PC-3 (cell line): ENCODE measurements at regions not wholly inside any gene's neighbourhood (a gene's known extent, or its start where the extent isn't known, plus 50 kb on each side); places are given as distances from the start of the nearest gene placed in this dataset.

Source experiments
- EZH2 ChIP-seq: fragments of 300-600 bp; sonication (generic); IDR thresholded peaks from one replicate; pipeline ENCODE4 v1.6.1; 2017; ENCODE audit warnings: antibody characterized with exemption, mild to moderate bottlenecking, low read length; ENCODE audit not compliant: unreplicated experiment
- EZH2phosphoT487 ChIP-seq: fragments of 300-600 bp; sonication (generic); IDR thresholded peaks from 2 replicates; pipeline ENCODE4 v1.6.1; 2018; ENCODE audit warnings: mild to moderate bottlenecking, antibody characterized with exemption, low read length, borderline replicate concordance
- TF ChIP-seq, protein P1 (sequence below): fragments of 300-600 bp; sonication (generic); conservative IDR thresholded peaks from 2 replicates; pipeline ENCODE4 v1.5.1; 2017; ENCODE audit warnings: antibody characterized with exemption, low read depth, mild to moderate bottlenecking, low read length

DNA sequence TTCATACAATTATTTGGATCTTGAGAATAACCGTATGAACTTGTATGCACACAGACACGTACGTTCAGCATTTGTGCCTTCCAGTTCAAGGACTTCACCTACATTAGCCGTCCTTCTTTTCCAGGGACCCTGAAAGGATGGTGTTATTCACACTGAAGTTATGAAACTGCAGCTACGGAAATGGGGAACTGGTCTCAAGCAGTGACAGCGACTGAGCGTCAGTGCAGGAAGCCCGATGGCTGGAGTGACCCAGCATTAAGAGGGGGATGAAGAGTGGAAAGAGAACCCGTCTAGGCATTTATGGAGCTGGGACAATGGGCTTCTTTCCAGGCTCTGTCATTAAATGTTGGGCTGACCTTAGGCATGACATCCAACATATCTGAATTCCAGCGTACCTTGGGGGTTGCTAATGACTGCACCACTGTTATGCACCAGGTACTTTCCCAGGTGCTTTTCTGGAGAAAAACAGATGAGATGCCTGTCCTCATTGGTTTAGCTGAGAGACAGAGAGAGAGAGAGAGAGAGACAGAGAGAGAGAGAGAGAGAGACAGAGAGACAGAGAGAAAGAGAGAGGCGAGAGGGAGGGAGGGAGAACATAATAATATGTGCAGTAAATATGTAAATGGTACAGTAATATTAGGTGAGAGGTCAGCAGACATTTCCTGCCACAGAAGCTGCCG is 204.7 kb upstream of the EXOC2 start:
- TF ChIP-seq, protein P1, sequence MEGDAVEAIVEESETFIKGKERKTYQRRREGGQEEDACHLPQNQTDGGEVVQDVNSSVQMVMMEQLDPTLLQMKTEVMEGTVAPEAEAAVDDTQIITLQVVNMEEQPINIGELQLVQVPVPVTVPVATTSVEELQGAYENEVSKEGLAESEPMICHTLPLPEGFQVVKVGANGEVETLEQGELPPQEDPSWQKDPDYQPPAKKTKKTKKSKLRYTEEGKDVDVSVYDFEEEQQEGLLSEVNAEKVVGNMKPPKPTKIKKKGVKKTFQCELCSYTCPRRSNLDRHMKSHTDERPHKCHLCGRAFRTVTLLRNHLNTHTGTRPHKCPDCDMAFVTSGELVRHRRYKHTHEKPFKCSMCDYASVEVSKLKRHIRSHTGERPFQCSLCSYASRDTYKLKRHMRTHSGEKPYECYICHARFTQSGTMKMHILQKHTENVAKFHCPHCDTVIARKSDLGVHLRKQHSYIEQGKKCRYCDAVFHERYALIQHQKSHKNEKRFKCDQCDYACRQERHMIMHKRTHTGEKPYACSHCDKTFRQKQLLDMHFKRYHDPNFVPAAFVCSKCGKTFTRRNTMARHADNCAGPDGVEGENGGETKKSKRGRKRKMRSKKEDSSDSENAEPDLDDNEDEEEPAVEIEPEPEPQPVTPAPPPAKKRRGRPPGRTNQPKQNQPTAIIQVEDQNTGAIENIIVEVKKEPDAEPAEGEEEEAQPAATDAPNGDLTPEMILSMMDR, result no peak
- no peak for TF ChIP-seq EZH2
- no peak for TF ChIP-seq EZH2phosphoT487
